ENCODE measurements at regions not wholly inside any gene's neighbourhood (a gene's known extent, or its start where the extent isn't known, plus 50 kb on each side); places are given as distances from the start of the nearest gene placed in this dataset.
A peak's percentile ranks its signal among the peaks of the same experiment; 100 is the strongest.

DNA sequence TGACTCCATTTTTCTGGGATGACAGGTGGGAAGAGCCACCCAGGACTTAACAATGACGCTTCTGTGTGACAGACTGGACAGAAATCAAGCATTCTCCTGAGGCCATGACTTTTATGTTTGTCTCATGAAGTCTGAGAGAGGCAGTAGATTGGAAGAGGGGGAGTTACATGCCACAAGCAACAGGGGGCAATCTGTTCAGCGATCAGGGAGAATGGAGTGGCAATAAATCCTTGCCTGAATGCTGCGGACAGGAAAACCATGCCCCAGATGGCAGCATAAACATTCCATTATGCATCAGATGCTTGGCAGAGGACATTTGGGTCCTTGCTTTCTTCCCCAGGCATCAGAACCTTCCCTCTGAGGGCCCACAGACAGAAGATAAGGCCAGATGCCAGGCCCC, 312.4 kb upstream of the DIPK2B start:
- H3K27ac ChIP-seq (ENCODE audit: extremely low read length, insufficient read depth, low read length) = no peak overlapping the region
- CTCF ChIA-PET (ENCODE audit: low intra/inter-chr PET ratio, low total read pairs) = no interaction called here
- no TSS peak for BruUV-seq (replicated peaks)
- no peak overlapping the region for H3K9ac ChIP-seq (ENCODE audit: insufficient read depth, low read depth, low read length)
- TF ChIP-seq, protein P1, sequence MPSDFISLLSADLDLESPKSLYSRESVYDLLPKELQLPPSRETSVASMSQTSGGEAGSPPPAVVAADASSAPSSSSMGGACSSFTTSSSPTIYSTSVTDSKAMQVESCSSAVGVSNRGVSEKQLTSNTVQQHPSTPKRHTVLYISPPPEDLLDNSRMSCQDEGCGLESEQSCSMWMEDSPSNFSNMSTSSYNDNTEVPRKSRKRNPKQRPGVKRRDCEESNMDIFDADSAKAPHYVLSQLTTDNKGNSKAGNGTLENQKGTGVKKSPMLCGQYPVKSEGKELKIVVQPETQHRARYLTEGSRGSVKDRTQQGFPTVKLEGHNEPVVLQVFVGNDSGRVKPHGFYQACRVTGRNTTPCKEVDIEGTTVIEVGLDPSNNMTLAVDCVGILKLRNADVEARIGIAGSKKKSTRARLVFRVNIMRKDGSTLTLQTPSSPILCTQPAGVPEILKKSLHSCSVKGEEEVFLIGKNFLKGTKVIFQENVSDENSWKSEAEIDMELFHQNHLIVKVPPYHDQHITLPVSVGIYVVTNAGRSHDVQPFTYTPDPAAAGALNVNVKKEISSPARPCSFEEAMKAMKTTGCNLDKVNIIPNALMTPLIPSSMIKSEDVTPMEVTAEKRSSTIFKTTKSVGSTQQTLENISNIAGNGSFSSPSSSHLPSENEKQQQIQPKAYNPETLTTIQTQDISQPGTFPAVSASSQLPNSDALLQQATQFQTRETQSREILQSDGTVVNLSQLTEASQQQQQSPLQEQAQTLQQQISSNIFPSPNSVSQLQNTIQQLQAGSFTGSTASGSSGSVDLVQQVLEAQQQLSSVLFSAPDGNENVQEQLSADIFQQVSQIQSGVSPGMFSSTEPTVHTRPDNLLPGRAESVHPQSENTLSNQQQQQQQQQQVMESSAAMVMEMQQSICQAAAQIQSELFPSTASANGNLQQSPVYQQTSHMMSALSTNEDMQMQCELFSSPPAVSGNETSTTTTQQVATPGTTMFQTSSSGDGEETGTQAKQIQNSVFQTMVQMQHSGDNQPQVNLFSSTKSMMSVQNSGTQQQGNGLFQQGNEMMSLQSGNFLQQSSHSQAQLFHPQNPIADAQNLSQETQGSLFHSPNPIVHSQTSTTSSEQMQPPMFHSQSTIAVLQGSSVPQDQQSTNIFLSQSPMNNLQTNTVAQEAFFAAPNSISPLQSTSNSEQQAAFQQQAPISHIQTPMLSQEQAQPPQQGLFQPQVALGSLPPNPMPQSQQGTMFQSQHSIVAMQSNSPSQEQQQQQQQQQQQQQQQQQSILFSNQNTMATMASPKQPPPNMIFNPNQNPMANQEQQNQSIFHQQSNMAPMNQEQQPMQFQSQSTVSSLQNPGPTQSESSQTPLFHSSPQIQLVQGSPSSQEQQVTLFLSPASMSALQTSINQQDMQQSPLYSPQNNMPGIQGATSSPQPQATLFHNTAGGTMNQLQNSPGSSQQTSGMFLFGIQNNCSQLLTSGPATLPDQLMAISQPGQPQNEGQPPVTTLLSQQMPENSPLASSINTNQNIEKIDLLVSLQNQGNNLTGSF (CRISPR knock-in tag; IDR thresholded peaks at IDR 0.05) = no peak
- no peak for TF ChIP-seq DR1 (CRISPR knock-in tag; IDR thresholded peaks at IDR 0.05)
- no peak for TF ChIP-seq HMGA1 (CRISPR knock-in tag; conservative IDR thresholded peaks at IDR 0.05)
- TF ChIP-seq, protein P2, sequence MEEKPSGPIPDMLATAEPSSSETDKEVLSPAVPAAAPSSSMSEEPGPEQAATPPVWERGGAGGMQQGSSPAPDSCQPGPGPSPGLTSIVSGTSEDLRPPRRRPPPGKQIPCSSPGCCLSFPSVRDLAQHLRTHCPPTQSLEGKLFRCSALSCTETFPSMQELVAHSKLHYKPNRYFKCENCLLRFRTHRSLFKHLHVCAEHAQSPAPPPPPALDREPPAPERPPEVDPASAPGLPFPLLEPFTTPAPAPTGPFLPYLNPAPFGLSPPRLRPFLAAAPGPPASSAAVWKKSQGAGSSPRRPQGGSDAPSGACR (CRISPR knock-in tag; IDR thresholded peaks at IDR 0.05) = no peak
- DNase-seq (ENCODE audit: low spot score) (peak; percentile 15), ATAC-seq (no peak), FAIRE-seq (no peak)
- intact Hi-C loops (cut with micrococcal nuclease; ENCODE audit: unreplicated experiment) = loop anchor here (10.0 kb wide), 1 partner anchor 892 kb away; no protein-coding TSS in a partner anchor
- no peaks in the 10 kb centered on the region for H3K27me3 ChIP-seq (ENCODE audit: control insufficient read depth in 1 of 2, insufficient read depth in 2 of 2, low read length in 2 of 2)
- in situ Hi-C loops (cut with HindIII; ENCODE audit: extremely low pct_ligation_motif_present, low pct_unique_long_range_greater_than_20kb) = loop anchor here (25.0 kb wide), 2 partner anchors 249 to 874 kb away; no protein-coding TSS in a partner anchor
- H3K36me3 ChIP-seq (replicated peaks in 1 of 2; ENCODE audit: control insufficient read depth in 1 of 2, insufficient read depth in 2 of 2, low read length in 2 of 2) = no peaks in the 10 kb centered on the region
- H3K4me3 ChIP-seq (replicated peaks in 1 of 3; ENCODE audit: insufficient read depth in 1 of 3, low read depth in 2 of 3, low read length in 3 of 3) = no peak overlapping the region
- no peaks in the 10 kb centered on the region for H4K20me1 ChIP-seq (ENCODE audit: insufficient read depth, low read length)
- H3K9me3 ChIP-seq (ENCODE audit: low read length) = no peaks in the 10 kb centered on the region
- peaks cover 22% of the 10 kb centered on the region for H3K4me1 ChIP-seq (ENCODE audit: insufficient read depth, low read length)
- POLR2A ChIA-PET = no interaction called here
- H3K4me2 ChIP-seq (ENCODE audit: low read depth, low read length) = no peak overlapping the region
- no peaks in the 10 kb centered on the region for H3K79me2 ChIP-seq (ENCODE audit: insufficient read depth, low read length)
- WGBS (ENCODE audit: low lambda C conversion rate) = 33% methylated on average over 1 of the region's 3 CpGs
- no peak overlapping the region for H2AFZ ChIP-seq (ENCODE audit: low read length)
